H1 (cell line): ENCODE measurements at regions not wholly inside any gene's neighbourhood (a gene's known extent, or its start where the extent isn't known, plus 50 kb on each side); places are given as distances from the start of the nearest gene placed in this dataset.

Experiments
- CTCF ChIP-seq, 3 experiments: IDR thresholded peaks; 1 replicate in 2 of 3; 2 replicates in 1 of 3; pipeline versions ENCODE4 v1.5.1 to v1.6.1; 2011; ENCODE audit warnings: low read length in 3 of 3, mild to moderate bottlenecking in 3 of 3, inconsistent platforms in 2 of 3, low read depth in 1 of 3, moderate library complexity in 1 of 3; ENCODE audit not compliant: insufficient read depth in 1 of 3; ENCODE audit errors: control extremely low read depth in 1 of 3
- EP300 ChIP-seq, 2 experiments: IDR thresholded peaks; 1 replicate in 1 of 2; 2 replicates in 1 of 2; pipeline ENCODE4 v1.6.1; 2011 to 2012; ENCODE audit warnings: low read depth in 2 of 2, low read length in 2 of 2, mild to moderate bottlenecking in 2 of 2, borderline replicate concordance in 1 of 2, inconsistent platforms in 1 of 2, moderate library complexity in 1 of 2
- EZH2 ChIP-seq: fragments of 200-600 bp; sonication (generic); IDR thresholded peaks from 2 replicates; pipeline ENCODE4 v1.7.1; 2012; ENCODE audit warnings: low read depth, mild to moderate bottlenecking, moderate library complexity, low read length, inconsistent platforms; ENCODE audit not compliant: severe bottlenecking
- GTF2F1 ChIP-seq: IDR thresholded peaks from 2 replicates; pipeline ENCODE4 v1.6.1; 2012; ENCODE audit warnings: low read depth, low read length, improper control_type of control experiment, borderline replicate concordance
- MAX ChIP-seq: IDR thresholded peaks from 2 replicates; pipeline ENCODE4 v1.6.1; 2012; ENCODE audit warnings: inconsistent platforms

GRCh38 chr4:126736133-126736518 is 896.6 kb upstream of the INTU start:
- TF ChIP-seq EP300 (IDR thresholded peaks at IDR 0.05; ENCODE audit: borderline replicate concordance in 1 of 2, low read depth in 2 of 2, low read length in 2 of 2): no peak
- no peak for TF ChIP-seq GTF2F1
- TF ChIP-seq EZH2: no peak
- TF ChIP-seq MAX: no peak
- no peak for TF ChIP-seq CTCF (IDR thresholded peaks at IDR 0.05; ENCODE audit: control extremely low read depth in 1 of 3, insufficient read depth in 1 of 3, low read depth in 1 of 3, low read length in 3 of 3)
